ENCODE measurements at regions not wholly inside any gene's neighbourhood (a gene's known extent, or its start where the extent isn't known, plus 50 kb on each side); places are given as distances from the start of the nearest gene placed in this dataset.

- Histone ChIP-seq H3K27me3 (ENCODE audit: control insufficient read depth, insufficient read depth, low read length) (no peaks in the 10 kb centered on the region), H3K4me1 (ENCODE audit: control insufficient read depth in 2 of 3, insufficient read depth in 2 of 3, low read depth in 1 of 3, low read length in 3 of 3) (no peaks in the 10 kb centered on the region), H3K9me3 (ENCODE audit: control insufficient read depth in 2 of 3, insufficient read depth in 1 of 3, low read length in 3 of 3) (no peaks in the 10 kb centered on the region), H3K27ac (ENCODE audit: low read depth in 2 of 2, low read length in 2 of 2) (no peak overlapping the region), H3K9ac (ENCODE audit: low read length in 3 of 3) (no peak overlapping the region), H3K36me3 (ENCODE audit: control insufficient read depth in 2 of 3, insufficient read depth in 3 of 3, low read length in 3 of 3) (no peaks in the 10 kb centered on the region), H3K4me3 (ENCODE audit: low read length in 3 of 3) (no peak overlapping the region)
- intact Hi-C loops (cut with DNase I), result no loop called here
- DNase-seq, result no peak
- TF ChIP-seq, protein P1, sequence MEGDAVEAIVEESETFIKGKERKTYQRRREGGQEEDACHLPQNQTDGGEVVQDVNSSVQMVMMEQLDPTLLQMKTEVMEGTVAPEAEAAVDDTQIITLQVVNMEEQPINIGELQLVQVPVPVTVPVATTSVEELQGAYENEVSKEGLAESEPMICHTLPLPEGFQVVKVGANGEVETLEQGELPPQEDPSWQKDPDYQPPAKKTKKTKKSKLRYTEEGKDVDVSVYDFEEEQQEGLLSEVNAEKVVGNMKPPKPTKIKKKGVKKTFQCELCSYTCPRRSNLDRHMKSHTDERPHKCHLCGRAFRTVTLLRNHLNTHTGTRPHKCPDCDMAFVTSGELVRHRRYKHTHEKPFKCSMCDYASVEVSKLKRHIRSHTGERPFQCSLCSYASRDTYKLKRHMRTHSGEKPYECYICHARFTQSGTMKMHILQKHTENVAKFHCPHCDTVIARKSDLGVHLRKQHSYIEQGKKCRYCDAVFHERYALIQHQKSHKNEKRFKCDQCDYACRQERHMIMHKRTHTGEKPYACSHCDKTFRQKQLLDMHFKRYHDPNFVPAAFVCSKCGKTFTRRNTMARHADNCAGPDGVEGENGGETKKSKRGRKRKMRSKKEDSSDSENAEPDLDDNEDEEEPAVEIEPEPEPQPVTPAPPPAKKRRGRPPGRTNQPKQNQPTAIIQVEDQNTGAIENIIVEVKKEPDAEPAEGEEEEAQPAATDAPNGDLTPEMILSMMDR (IDR thresholded peaks at IDR 0.05; ENCODE audit: borderline replicate concordance, extremely low read depth, insufficient read depth), result no peak
- FAIRE-seq, result no peak
Observed at GRCh38 chr4:126701756-126702155, 931.0 kb upstream of the INTU start.

- Histone ChIP-seq H3K4me1 (ENCODE audit: control insufficient read depth in 2 of 3, insufficient read depth in 2 of 3, low read depth in 1 of 3, low read length in 3 of 3) (no peaks in the 10 kb centered on the region), H3K27me3 (ENCODE audit: control insufficient read depth, insufficient read depth, low read length) (no peaks in the 10 kb centered on the region), H3K4me3 (ENCODE audit: low read length in 3 of 3) (no peak overlapping the region), H3K9me3 (ENCODE audit: control insufficient read depth in 2 of 3, insufficient read depth in 1 of 3, low read length in 3 of 3) (no peaks in the 10 kb centered on the region), H3K27ac (ENCODE audit: low read depth in 2 of 2, low read length in 2 of 2) (no peak overlapping the region), H3K36me3 (ENCODE audit: control insufficient read depth in 2 of 3, insufficient read depth in 3 of 3, low read length in 3 of 3) (no peaks in the 10 kb centered on the region), H3K9ac (ENCODE audit: low read length in 3 of 3) (no peak overlapping the region)
- TF ChIP-seq, protein P1 (IDR thresholded peaks at IDR 0.05; ENCODE audit: borderline replicate concordance, extremely low read depth, insufficient read depth), result no peak
- FAIRE-seq, result no peak
- intact Hi-C loops (cut with DNase I), result no loop called here
- no peak for DNase-seq
Observed at GRCh38 chr4:126702747-126703146, 930.0 kb upstream of the INTU start.

GRCh38 chr4:126705266-126705665 is 927.5 kb upstream of the INTU start:
- TF ChIP-seq, protein P1 (IDR thresholded peaks at IDR 0.05; ENCODE audit: borderline replicate concordance, extremely low read depth, insufficient read depth), result no peak
- H3K36me3 ChIP-seq (ENCODE audit: control insufficient read depth in 2 of 3, insufficient read depth in 3 of 3, low read length in 3 of 3), result no peaks in the 10 kb centered on the region
- no peak for FAIRE-seq

GRCh38 chr4:126708716-126709115 is 924.0 kb upstream of the INTU start:
- no peak overlapping the region for H3K4me3 ChIP-seq (ENCODE audit: low read length in 3 of 3)
- H3K9me3 ChIP-seq (ENCODE audit: control insufficient read depth in 2 of 3, insufficient read depth in 1 of 3, low read length in 3 of 3), result no peaks in the 10 kb centered on the region
- FAIRE-seq (no peak), DNase-seq (no peak)
- TF ChIP-seq, protein P1 (IDR thresholded peaks at IDR 0.05; ENCODE audit: borderline replicate concordance, extremely low read depth, insufficient read depth), result no peak
- H3K27me3 ChIP-seq (ENCODE audit: control insufficient read depth, insufficient read depth, low read length), result no peaks in the 10 kb centered on the region
- H3K4me1 ChIP-seq (ENCODE audit: control insufficient read depth in 2 of 3, insufficient read depth in 2 of 3, low read depth in 1 of 3, low read length in 3 of 3), result no peaks in the 10 kb centered on the region
- no peak overlapping the region for H3K27ac ChIP-seq (ENCODE audit: low read depth in 2 of 2, low read length in 2 of 2)
- no peak overlapping the region for H3K9ac ChIP-seq (ENCODE audit: low read length in 3 of 3)
- no peaks in the 10 kb centered on the region for H3K36me3 ChIP-seq (ENCODE audit: control insufficient read depth in 2 of 3, insufficient read depth in 3 of 3, low read length in 3 of 3)
- intact Hi-C loops (cut with DNase I), result no loop called here

More at GRCh38 chr4:126705266-126705665, 927.5 kb upstream of the INTU start:
- Histone ChIP-seq H3K4me3 (ENCODE audit: low read length in 3 of 3) (no peak overlapping the region), H3K9ac (ENCODE audit: low read length in 3 of 3) (no peak overlapping the region), H3K4me1 (ENCODE audit: control insufficient read depth in 2 of 3, insufficient read depth in 2 of 3, low read depth in 1 of 3, low read length in 3 of 3) (no peaks in the 10 kb centered on the region), H3K27me3 (ENCODE audit: control insufficient read depth, insufficient read depth, low read length) (no peaks in the 10 kb centered on the region), H3K9me3 (ENCODE audit: control insufficient read depth in 2 of 3, insufficient read depth in 1 of 3, low read length in 3 of 3) (no peaks in the 10 kb centered on the region), H3K27ac (ENCODE audit: low read depth in 2 of 2, low read length in 2 of 2) (no peak overlapping the region)
- no peak for DNase-seq
- intact Hi-C loops (cut with DNase I), result no loop called here

Data from kidney (tissue), 13 donors.